ENCODE measurements at regions not wholly inside any gene's neighbourhood (a gene's known extent, or its start where the extent isn't known, plus 50 kb on each side); places are given as distances from the start of the nearest gene placed in this dataset.

GRCh38 chr9:115220319-115221005 is 102.5 kb upstream of the TNC start:
- H3K4me1 ChIP-seq (ENCODE audit: insufficient read depth, low read length): no peaks in the 10 kb centered on the region
- ATAC-seq (no peak), DNase-seq (ENCODE audit: low spot score) (no peak), FAIRE-seq (no peak)
- H3K36me3 ChIP-seq (replicated peaks in 1 of 2; ENCODE audit: control insufficient read depth in 1 of 2, insufficient read depth in 2 of 2, low read length in 2 of 2): no peaks in the 10 kb centered on the region
- H3K9me3 ChIP-seq (ENCODE audit: low read length): no peaks in the 10 kb centered on the region
- ChIA-PET CTCF (ENCODE audit: low intra/inter-chr PET ratio, low total read pairs) (no interaction called here), POLR2A (no interaction called here)
- TF ChIP-seq PRDM4 (CRISPR knock-in tag; IDR thresholded peaks at IDR 0.05; ENCODE audit: borderline replicate concordance) (no peak), MLLT10 (CRISPR knock-in tag; IDR thresholded peaks at IDR 0.05) (no peak), WIZ (CRISPR knock-in tag; IDR thresholded peaks at IDR 0.05) (no peak), RFX1 (IDR thresholded peaks at IDR 0.05) (no peak; the same call in 1 of the 2 replicates), KLF11 (CRISPR knock-in tag; IDR thresholded peaks at IDR 0.05) (no peak), MBD4 (IDR thresholded peaks at IDR 0.05; ENCODE audit: borderline replicate concordance, low read length) (no peak), HNRNPK (IDR thresholded peaks at IDR 0.05; ENCODE audit: low read depth, low read length, poor library complexity, severe bottlenecking) (no peak), RFXANK (CRISPR knock-in tag; IDR thresholded peaks at IDR 0.05) (no peak), PRDM15 (CRISPR knock-in tag; IDR thresholded peaks at IDR 0.05) (no peak), ZNF564 (CRISPR knock-in tag; IDR thresholded peaks at IDR 0.05) (no peak), ZNF256 (CRISPR knock-in tag; conservative IDR thresholded peaks at IDR 0.05) (no peak), ZNF792 (CRISPR knock-in tag; IDR thresholded peaks at IDR 0.05) (no peak), ZNF484 (CRISPR knock-in tag; IDR thresholded peaks at IDR 0.05; ENCODE audit: borderline replicate concordance, low read depth) (no peak)
- H3K27me3 ChIP-seq (ENCODE audit: control insufficient read depth in 1 of 2, insufficient read depth in 2 of 2, low read length in 2 of 2): no peaks in the 10 kb centered on the region
- no peak overlapping the region for H3K9ac ChIP-seq (ENCODE audit: insufficient read depth, low read depth, low read length)
- no peaks in the 10 kb centered on the region for H4K20me1 ChIP-seq (ENCODE audit: insufficient read depth, low read length)
- no peaks in the 10 kb centered on the region for H3K79me2 ChIP-seq (ENCODE audit: insufficient read depth, low read length)
- H3K27ac ChIP-seq (ENCODE audit: extremely low read length, insufficient read depth, low read length): no peak overlapping the region
- no peak overlapping the region for H3K4me2 ChIP-seq (ENCODE audit: low read depth, low read length)
- no TSS peak for BruUV-seq (replicated peaks)
- in situ Hi-C loops (cut with HindIII; ENCODE audit: extremely low pct_ligation_motif_present, low pct_unique_long_range_greater_than_20kb): no loop called here
- H2AFZ ChIP-seq (ENCODE audit: low read length): no peak overlapping the region
- intact Hi-C loops (cut with micrococcal nuclease; ENCODE audit: unreplicated experiment): no loop called here
- H3K4me3 ChIP-seq (replicated peaks in 1 of 3; ENCODE audit: insufficient read depth in 1 of 3, low read depth in 2 of 3, low read length in 3 of 3): no peak overlapping the region
- WGBS (ENCODE audit: low lambda C conversion rate): 7% methylated on average over 7 of the region's 8 CpGs
